GM18517 (cell line): ENCODE measurements at regions not wholly inside any gene's neighbourhood (a gene's known extent, or its start where the extent isn't known, plus 50 kb on each side); places are given as distances from the start of the nearest gene placed in this dataset.

ENCODE experiments used
- ATAC-seq: cut with Tn5 transposase; IDR thresholded peaks from one replicate; pipeline ENCODE4 v1.9.1; 2021; ENCODE audit warnings: mild to moderate bottlenecking, moderate library complexity; ENCODE audit not compliant: unreplicated experiment

GRCh38 chr18:43481069-43481468 lies 203.8 kb upstream of the SYT4 start:
- no peak for ATAC-seq

DNA sequence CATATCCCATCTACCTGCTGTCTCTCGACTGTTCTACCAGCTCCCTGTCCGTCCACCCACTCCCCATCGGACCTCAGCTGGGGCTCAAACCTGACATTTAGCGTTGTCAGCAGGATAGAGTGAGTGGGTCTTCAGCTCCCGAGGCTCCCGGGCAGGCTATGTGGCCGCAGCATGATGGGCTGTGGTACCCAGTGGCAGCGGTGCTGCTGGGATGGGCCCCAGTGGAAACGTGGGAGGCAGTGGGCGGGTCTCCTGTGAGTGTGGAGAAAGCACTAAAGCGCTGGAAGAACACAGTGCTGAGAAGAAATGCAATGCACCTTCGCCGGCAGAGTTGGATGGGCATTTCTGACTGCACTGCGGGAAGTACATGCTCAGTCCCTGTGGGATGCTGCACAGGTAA lies 204.8 kb upstream of the SYT4 start:
- no peak for ATAC-seq

- ATAC-seq = no peak
Observed at GRCh38 chr18:43482600-43482999, 205.3 kb upstream of the SYT4 start.

- no peak for ATAC-seq
Observed at GRCh38 chr18:43484710-43485109, 207.4 kb upstream of the SYT4 start.

- ATAC-seq = no peak
Observed at GRCh38 chr18:43485545-43485963, 208.3 kb upstream of the SYT4 start.

- no peak for ATAC-seq
Observed at GRCh38 chr18:43486462-43486861, 209.2 kb upstream of the SYT4 start.

GRCh38 chr18:43501099-43501498 lies 223.8 kb upstream of the SYT4 start:
- ATAC-seq = no peak

DNA sequence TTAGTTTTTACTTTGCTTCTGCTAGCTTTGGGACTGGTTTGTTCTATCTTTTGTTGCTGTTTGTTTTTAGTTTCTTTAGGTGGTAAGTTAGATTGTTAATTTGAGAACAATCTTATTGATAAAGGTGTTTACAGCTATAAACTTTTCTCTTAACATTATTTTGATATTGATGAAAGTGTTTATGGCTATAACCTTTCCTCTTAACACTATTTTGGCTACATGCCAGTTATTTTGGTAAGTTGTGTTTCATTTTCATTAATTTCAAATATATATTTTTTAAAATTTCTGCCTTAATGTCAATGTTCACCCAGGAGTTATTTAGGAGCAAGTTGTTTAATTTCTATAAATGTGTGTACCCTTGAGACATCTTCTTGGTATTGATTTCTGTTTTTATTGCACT lies 229.6 kb upstream of the SYT4 start:
- no peak for ATAC-seq

DNA sequence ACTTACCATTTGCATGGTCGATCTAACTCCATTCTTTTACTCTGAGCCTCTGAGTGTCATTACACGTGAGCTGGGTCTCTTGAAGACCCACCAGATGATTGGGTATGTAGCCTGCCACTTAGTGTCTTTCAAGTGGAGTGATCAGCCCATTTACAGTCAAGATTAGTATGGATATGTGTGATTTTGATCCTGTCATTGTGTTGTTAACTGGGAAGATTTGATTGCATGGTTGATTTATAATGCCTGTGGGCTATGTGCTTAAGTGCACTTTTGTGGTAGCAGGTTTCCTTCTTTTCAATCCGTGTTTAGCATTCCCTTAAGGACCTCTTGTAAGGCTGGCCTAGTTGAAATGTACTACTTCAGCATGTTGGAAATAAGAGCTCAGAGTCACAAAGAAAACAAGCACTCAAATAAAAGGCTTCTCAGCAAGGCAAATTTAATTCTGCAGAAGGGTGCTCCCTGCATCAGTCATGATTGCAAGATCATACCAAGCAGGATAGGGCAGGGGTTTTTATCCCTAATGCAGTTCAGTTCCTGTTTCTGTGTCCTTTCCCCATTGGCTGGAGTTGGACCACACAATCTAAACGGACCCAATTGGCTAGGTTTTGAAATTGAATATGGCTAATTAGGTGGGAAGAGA lies 230.7 kb upstream of the SYT4 start:
- no peak for ATAC-seq

DNA sequence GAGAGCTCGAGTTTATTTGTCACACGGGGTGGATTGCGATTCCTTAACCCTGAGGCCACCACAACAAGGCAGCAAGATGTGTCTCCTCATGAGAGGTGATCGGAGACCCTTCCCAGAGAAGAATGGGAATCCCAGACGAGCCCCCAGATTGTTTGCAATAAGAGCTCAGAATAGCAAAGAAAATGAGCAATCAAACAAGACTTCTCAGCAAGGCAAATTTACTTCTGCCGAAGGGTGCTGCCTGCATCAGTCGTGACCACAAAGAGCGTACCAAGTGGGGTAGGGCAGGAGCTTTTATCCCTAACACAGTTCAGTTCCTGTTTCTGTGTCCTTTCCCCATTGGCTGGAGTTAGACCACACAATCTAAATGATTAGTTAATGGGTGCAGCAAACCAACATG lies 237.5 kb upstream of the SYT4 start:
- ATAC-seq = no peak

DNA sequence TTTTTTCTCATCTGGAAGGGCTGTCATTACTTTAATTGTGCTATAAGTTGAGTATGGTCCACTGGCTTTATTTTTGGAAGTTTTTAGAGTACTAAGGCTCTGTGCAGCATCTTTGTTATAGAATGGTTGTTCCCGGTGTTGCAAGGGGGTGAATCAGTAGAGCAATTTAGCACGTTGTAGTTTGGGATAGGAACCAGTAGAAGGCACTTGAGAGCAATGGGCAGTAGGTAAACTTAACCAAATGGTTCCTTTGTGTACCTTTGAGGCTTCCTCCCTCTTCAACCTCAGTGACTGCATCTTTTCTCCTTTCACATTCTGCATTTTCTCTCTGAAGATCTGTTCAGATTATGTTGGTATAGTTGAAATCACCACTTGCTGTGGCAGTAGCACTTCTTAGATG lies 238.2 kb upstream of the SYT4 start:
- no peak for ATAC-seq

- ATAC-seq = no peak
Observed at GRCh38 chr18:43524260-43524659, 247.0 kb upstream of the SYT4 start.

GRCh38 chr18:43525169-43525568 lies 247.9 kb upstream of the SYT4 start:
- ATAC-seq = no peak

DNA sequence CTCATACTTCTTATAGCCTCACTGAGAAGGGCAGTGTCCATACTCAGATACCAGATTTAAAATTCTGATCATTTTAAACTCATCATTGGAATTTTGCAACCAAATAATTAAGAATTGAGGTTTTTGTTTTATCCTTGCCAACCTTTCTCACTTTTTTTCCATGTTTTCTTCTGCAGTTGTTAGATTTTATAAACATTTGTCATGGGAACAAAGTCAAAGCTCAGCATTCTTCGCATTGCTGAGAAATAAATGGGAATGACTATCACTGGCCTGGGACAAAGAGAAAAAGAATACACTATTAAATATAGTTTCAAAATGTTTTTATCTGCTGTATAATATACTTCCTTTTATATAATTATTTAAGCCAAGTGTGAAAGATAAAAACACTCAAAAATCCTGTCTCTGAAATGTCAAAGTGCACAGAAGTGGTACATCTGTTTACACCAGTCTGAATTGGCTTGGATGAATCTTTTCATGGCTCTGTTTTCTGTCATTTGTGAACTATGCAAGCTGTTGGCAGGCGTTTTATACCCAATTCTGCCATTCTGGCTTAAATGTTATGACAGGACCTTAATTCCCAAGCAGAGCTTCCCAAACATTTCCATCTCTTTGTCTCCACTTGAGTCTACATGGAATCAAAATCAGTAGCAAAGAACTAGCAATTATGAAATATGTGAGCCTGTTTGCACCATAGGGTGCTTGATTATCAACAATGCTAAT lies 249.3 kb upstream of the SYT4 start:
- ATAC-seq = no peak

DNA sequence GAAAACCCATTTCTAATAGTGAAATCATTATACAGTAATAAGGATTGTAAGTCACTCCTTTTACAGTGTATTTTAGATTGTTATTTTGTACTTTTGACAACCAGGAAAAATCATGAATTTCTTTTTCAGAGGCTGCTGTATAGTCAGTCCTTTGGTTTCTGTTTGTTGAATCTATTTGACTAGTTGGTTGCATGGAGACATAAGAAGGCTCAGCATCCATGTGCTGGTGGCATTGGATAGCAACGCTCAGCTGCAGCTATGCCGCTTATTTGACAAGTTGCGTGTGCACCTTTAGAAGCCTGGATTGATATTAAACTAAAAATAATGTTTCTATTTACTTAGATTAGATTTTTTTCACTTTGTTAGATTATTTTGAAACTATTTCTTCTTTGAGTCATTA lies 254.1 kb upstream of the SYT4 start:
- ATAC-seq = no peak

DNA sequence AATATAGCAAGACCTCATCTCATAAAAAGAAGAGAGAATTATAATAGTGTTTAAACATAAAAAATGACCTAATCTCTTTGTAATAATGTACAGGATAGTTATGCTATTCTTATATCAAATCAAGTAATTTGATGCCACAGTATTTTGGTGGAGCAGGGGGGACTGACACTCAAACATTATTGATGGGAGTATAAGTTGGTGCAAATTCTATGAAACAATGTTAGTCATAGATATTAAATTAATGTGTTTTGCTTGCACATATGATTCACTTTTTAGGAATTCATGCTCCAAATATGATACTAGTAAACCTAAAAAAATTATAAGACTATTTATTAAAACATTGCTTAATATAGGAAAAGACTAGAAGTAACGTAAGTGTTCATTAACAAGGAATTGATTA lies 256.1 kb upstream of the SYT4 start:
- no peak for ATAC-seq

GRCh38 chr18:43534511-43534910 lies 257.2 kb upstream of the SYT4 start:
- ATAC-seq = no peak

GRCh38 chr18:43539862-43540261 lies 262.6 kb upstream of the SYT4 start:
- ATAC-seq = no peak

DNA sequence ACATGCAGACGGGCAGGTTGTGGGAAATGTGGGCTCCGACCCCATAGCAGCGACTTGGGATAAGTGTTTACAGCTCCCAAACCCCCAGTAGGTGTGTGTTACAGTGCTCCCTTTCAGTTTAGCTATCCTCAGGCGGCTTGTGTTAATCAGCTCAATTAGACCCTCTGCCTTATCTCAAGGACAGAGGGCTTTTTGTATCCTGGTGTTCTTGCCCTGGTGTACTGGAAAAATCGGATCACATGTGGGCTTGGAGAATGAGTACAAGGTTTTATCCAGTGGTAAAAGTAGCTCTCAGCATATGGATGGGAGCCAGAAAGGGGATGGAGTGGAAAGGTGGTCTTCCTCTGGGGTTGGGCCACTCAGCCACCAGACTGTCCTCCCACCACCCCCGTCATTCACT lies 264.7 kb upstream of the SYT4 start:
- no peak for ATAC-seq

DNA sequence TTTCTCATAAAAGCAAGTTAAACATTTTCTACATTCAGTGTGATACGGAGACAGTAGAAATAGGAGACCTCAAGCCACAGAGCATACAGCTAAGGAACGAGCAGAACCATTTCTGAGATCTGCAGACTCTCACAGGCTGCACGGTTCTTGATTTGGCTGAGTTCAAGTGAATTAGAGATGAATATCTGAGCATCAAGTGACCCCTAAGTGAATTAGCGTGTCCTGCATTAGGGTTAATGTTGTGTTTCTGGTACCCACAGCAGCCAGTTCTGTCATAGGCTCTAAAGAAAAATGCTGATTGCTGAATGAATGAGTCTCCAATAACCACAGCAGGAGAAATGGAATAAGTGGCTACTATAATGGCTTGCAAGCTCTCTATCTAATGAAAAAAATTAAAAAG lies 265.9 kb upstream of the SYT4 start:
- no peak for ATAC-seq

- ATAC-seq = no peak
Observed at GRCh38 chr18:43547456-43547855, 270.2 kb upstream of the SYT4 start.

DNA sequence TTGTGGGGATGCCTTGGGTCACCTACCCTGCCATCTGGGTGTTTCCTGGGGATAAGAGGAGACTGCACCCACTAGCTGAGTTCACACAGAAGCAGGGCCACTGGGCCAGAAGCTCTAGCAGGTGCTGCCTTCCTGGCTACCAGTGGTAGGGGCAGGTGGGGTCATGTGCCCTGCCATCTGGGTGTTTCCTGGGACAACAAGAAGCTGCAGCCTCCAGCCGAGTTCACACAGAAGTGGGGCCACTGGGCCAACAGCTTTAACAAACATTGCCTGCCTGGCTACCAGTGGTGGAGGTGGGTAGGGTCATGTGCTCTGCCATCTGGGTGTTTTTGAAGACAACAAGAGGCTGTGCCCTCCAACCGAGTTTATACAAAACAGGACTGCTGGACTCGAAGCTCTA lies 282.2 kb upstream of the SYT4 start:
- no peak for ATAC-seq

GRCh38 chr18:43563780-43564179 lies 286.5 kb upstream of the SYT4 start:
- peak; percentile 74 for ATAC-seq
